C1 segment of cervical spinal cord (tissue), 14 donors: ENCODE measurements at regions not wholly inside any gene's neighbourhood (a gene's known extent, or its start where the extent isn't known, plus 50 kb on each side); places are given as distances from the start of the nearest gene placed in this dataset.

ENCODE experiments used
- DNase-seq, 14 donors: peaks; one replicate each; lab custom pipeline; 2025; lab: John Stamatoyannopoulos, UW

GRCh38 chr22:22094921-22095320 lies 112.3 kb upstream of the TOP3B start:
- DNase-seq = no peak

- no peak for DNase-seq
Observed at GRCh38 chr22:22094514-22094913, 111.9 kb upstream of the TOP3B start.

GRCh38 chr22:22093743-22094142 lies 111.2 kb upstream of the TOP3B start:
- DNase-seq = no peak

- DNase-seq = no peak
Observed at GRCh38 chr22:22092974-22093373, 110.4 kb upstream of the TOP3B start.

GRCh38 chr22:22092101-22092500 lies 109.5 kb upstream of the TOP3B start:
- DNase-seq = no peak

- DNase-seq = no peak
Observed at GRCh38 chr22:22091400-22091878, 108.9 kb upstream of the TOP3B start.

- DNase-seq = no peak
Observed at GRCh38 chr22:22090650-22091399, 108.2 kb upstream of the TOP3B start.

GRCh38 chr22:22089459-22090308 lies 107.1 kb upstream of the TOP3B start:
- DNase-seq = no peak

- DNase-seq = no peak
Observed at GRCh38 chr22:22088658-22089458, 106.3 kb upstream of the TOP3B start.

GRCh38 chr22:22087854-22088657 lies 105.5 kb upstream of the TOP3B start:
- no peak for DNase-seq

- DNase-seq = no peak
Observed at GRCh38 chr22:22086501-22087158, 104.0 kb upstream of the TOP3B start.

- no peak for DNase-seq
Observed at GRCh38 chr22:22085702-22086500, 103.3 kb upstream of the TOP3B start.

- no peak for DNase-seq
Observed at GRCh38 chr22:22084089-22084711, 101.6 kb upstream of the TOP3B start.

- no peak for DNase-seq
Observed at GRCh38 chr22:22082960-22083359, 100.4 kb upstream of the TOP3B start.

- DNase-seq = no peak
Observed at GRCh38 chr22:22082229-22082835, 99.7 kb upstream of the TOP3B start.

GRCh38 chr22:22080270-22080669 lies 97.7 kb upstream of the TOP3B start:
- peak in 1 of 14 donors; percentile 42 for DNase-seq

GRCh38 chr22:22079404-22080148 lies 97.0 kb upstream of the TOP3B start:
- no peak for DNase-seq

GRCh38 chr22:22078329-22078728 lies 95.7 kb upstream of the TOP3B start:
- no peak for DNase-seq
